PC-3 (cell line): ENCODE measurements at regions not wholly inside any gene's neighbourhood (a gene's known extent, or its start where the extent isn't known, plus 50 kb on each side); places are given as distances from the start of the nearest gene placed in this dataset.

ENCODE experiments used
- ATAC-seq: fragments of 200-7000 bp; cut with Tn5 transposase; 2 replicates; pipeline ENCODE4 v1.9.1; 2020; ENCODE audit warnings: mild to moderate bottlenecking, moderate library complexity
- BruUV-seq: library from RNA; stranded (reverse); fragments of 400-500 nt; replicated peaks from 2 replicates; lab custom pipeline; 2021; lab: Mats Ljungman, UMichigan
- CTCF ChIA-PET: fragments of 300-600 bp; sonication (Branson Sonifier 250); formaldehyde crosslinking; loops from one replicate; lab custom pipeline; 2022; ENCODE audit warnings: antibody characterized with exemption; lab: Charles Lee
- POLR2A ChIA-PET: fragments of 300-600 bp; sonication (Branson Sonifier 250); formaldehyde crosslinking; loops from one replicate; lab custom pipeline; 2022; ENCODE audit warnings: antibody characterized with exemption; ENCODE audit not compliant: unreplicated experiment; lab: Charles Lee
- DNase-seq: peaks from one replicate; pipeline ENCODE4 v3.0.0-alpha.2; 2015
- H2AFZ ChIP-seq: fragments of 300-600 bp; sonication (generic); 2 replicates; pipeline ENCODE4 v1.6.0; 2016; ENCODE audit warnings: antibody characterized with exemption, low read length
- H3F3A ChIP-seq: fragments of 300-600 bp; sonication (generic); one replicate; pipeline ENCODE4 v1.6.0; 2017; ENCODE audit warnings: antibody characterized with exemption, low read length, control low read depth, mild to moderate bottlenecking; ENCODE audit not compliant: unreplicated experiment
- H3K27ac ChIP-seq: fragments of 300-600 bp; sonication (generic); 2 replicates; pipeline ENCODE4 v1.5.1; 2016; ENCODE audit warnings: mild to moderate bottlenecking, low read length
- H3K27me3 ChIP-seq: fragments of 300-600 bp; sonication (generic); 2 replicates; pipeline ENCODE4 v1.6.1; 2016; ENCODE audit warnings: low read length, mixed read lengths
- H3K36me3 ChIP-seq: fragments of 300-600 bp; sonication (generic); 2 replicates; pipeline ENCODE4 v1.6.1; 2016; ENCODE audit warnings: low read depth, mixed run types, low read length, mixed read lengths
- H3K4me1 ChIP-seq: fragments of 300-600 bp; sonication (generic); 2 replicates; pipeline ENCODE4 v1.5.1; 2016; ENCODE audit warnings: low read length; ENCODE audit not compliant: insufficient read depth
- H3K4me2 ChIP-seq: fragments of 300-600 bp; sonication (generic); 2 replicates; pipeline ENCODE4 v1.6.0; 2016; ENCODE audit warnings: low read length
- H3K4me3 ChIP-seq: fragments of 300-600 bp; sonication (generic); 2 replicates; pipeline ENCODE4 v1.5.1; 2016; ENCODE audit warnings: mild to moderate bottlenecking, low read length, mixed read lengths
- H3K79me2 ChIP-seq: fragments of 300-600 bp; sonication (generic); 2 replicates; pipeline ENCODE4 v1.6.1; 2017; ENCODE audit warnings: low read length, mixed read lengths
- H3K9ac ChIP-seq: fragments of 300-600 bp; sonication (generic); 2 replicates; pipeline ENCODE4 v1.6.0; 2016; ENCODE audit warnings: mild to moderate bottlenecking, low read length
- H3K9me2 ChIP-seq: fragments of 300-600 bp; sonication (generic); replicated peaks from 2 replicates; pipeline ENCODE4 v1.6.1; 2016; ENCODE audit warnings: mixed run types, low read length, mixed read lengths
- H3K9me3 ChIP-seq: fragments of 300-600 bp; sonication (generic); 2 replicates; pipeline ENCODE4 v1.6.1; 2016; ENCODE audit warnings: low read length, mixed read lengths
- H4K20me1 ChIP-seq: fragments of 300-600 bp; sonication (generic); 2 replicates; pipeline ENCODE4 v1.6.1; 2016; ENCODE audit warnings: low read length, mixed read lengths
- CTCF ChIP-seq: fragments of 300-600 bp; sonication (generic); conservative IDR thresholded peaks from 2 replicates; pipeline ENCODE4 v1.5.1; 2017; ENCODE audit warnings: antibody characterized with exemption, low read depth, mild to moderate bottlenecking, low read length
- EZH2 ChIP-seq: fragments of 300-600 bp; sonication (generic); IDR thresholded peaks from one replicate; pipeline ENCODE4 v1.6.1; 2017; ENCODE audit warnings: antibody characterized with exemption, mild to moderate bottlenecking, low read length; ENCODE audit not compliant: unreplicated experiment
- EZH2phosphoT487 ChIP-seq: fragments of 300-600 bp; sonication (generic); IDR thresholded peaks from 2 replicates; pipeline ENCODE4 v1.6.1; 2018; ENCODE audit warnings: mild to moderate bottlenecking, antibody characterized with exemption, low read length, borderline replicate concordance
- intact Hi-C: fragments of 100-400 bp; cut with micrococcal nuclease; formaldehyde crosslinking; loops from 2 replicates; pipeline ENCODE4 v1.9.0; 2023

DNA sequence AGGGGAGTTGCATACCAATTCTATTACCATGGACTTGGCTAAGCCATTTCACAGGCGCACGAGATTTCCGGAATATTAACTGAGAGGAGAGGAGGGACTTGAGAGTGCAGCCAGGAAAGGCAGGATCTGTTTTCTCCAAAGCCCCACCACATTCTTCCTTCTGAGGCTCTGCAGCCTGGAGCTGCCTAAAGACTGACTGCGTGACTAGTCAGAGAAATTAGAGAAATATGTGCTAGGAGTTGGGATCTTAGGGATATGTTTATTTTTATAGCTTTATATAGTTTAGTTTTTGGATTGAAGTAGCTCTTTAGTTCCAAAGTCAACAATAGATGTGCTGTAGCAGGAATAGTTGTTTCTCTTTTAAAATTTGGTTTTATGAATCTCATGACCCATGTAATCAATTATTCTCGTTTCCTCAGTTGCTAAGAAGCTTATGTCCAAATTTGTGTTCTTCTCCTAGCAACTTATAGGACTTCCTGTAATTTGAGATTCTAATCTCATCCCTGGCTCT lies 300.1 kb upstream of the DDX53 start:
- peak; percentile 42; the same call in 1 of the 2 replicates for ATAC-seq
- CTCF ChIA-PET = no interaction called here
- DNase-seq = peak; percentile 2
- intact Hi-C loops = no loop called here
- no peaks in the 10 kb centered on the region for H4K20me1 ChIP-seq
- no TSS peak for BruUV-seq
- H3K36me3 ChIP-seq = no peaks in the 10 kb centered on the region
- no peak overlapping the region for H3K4me3 ChIP-seq
- H3K4me2 ChIP-seq = no peak overlapping the region
- TF ChIP-seq EZH2 = no peak
- no peak for TF ChIP-seq CTCF
- H3K9me3 ChIP-seq = no peaks in the 10 kb centered on the region
- no peaks in the 10 kb centered on the region for H3K27me3 ChIP-seq
- no peaks in the 10 kb centered on the region for H3K79me2 ChIP-seq
- H2AFZ ChIP-seq = no peak overlapping the region
- no peaks in the 10 kb centered on the region for H3K4me1 ChIP-seq
- POLR2A ChIA-PET = no interaction called here
- H3K9me2 ChIP-seq = no peaks in the 10 kb centered on the region
- H3K27ac ChIP-seq = no peak overlapping the region
- H3F3A ChIP-seq = no peaks in the 10 kb centered on the region
- no peak overlapping the region for H3K9ac ChIP-seq

DNA sequence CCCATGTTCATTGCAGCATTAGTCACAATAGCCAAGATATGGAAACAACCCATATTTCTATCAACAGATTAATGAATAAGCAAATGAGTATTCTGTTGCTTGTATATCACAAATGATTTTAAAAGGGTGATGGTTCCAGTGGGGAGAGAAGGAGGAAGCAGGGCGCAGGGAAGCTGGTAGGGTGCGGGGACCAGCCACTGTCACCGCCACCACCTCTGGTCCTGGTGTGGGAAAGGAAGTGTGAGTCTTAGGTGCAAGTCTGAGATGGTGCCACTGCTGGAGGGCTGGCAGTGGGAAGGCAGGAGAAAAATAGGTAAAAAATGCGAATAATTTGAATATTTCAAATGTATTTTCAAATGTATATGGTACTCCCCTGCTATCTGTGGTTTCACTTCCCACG lies 286.8 kb upstream of the DDX53 start:
- Histone ChIP-seq H2AFZ (no peak overlapping the region), H3F3A (no peaks in the 10 kb centered on the region), H3K27ac (no peak overlapping the region), H3K4me1 (no peaks in the 10 kb centered on the region), H3K79me2 (no peaks in the 10 kb centered on the region), H3K4me2 (no peak overlapping the region), H3K4me3 (no peak overlapping the region), H3K9me3 (no peaks in the 10 kb centered on the region), H3K9ac (no peak overlapping the region), H3K9me2 (no peaks in the 10 kb centered on the region), H4K20me1 (no peaks in the 10 kb centered on the region), H3K36me3 (no peaks in the 10 kb centered on the region), H3K27me3 (no peaks in the 10 kb centered on the region)
- intact Hi-C loops = no loop called here
- DNase-seq (no peak), ATAC-seq (no peak)
- POLR2A ChIA-PET = no interaction called here
- CTCF ChIA-PET = no interaction called here
- no peak for TF ChIP-seq CTCF
- TF ChIP-seq EZH2 = no peak
- no peak for TF ChIP-seq EZH2phosphoT487
- BruUV-seq = no TSS peak

GRCh38 chrX:22730542-22730941 lies 269.2 kb upstream of the DDX53 start:
- H3K9ac ChIP-seq = no peak overlapping the region
- DNase-seq (no peak), ATAC-seq (no peak)
- ChIA-PET POLR2A (no interaction called here), CTCF (no interaction called here)
- no peaks in the 10 kb centered on the region for H3K79me2 ChIP-seq
- TF ChIP-seq EZH2 (no peak), CTCF (no peak), EZH2phosphoT487 (no peak)
- no peaks in the 10 kb centered on the region for H3F3A ChIP-seq
- H3K9me3 ChIP-seq = no peaks in the 10 kb centered on the region
- H3K9me2 ChIP-seq = no peaks in the 10 kb centered on the region
- H3K36me3 ChIP-seq = no peaks in the 10 kb centered on the region
- H2AFZ ChIP-seq = no peak overlapping the region
- H3K27me3 ChIP-seq = no peaks in the 10 kb centered on the region
- H3K4me2 ChIP-seq = no peak overlapping the region
- intact Hi-C loops = no loop called here
- peaks cover 9% of the 10 kb centered on the region for H3K4me1 ChIP-seq
- no peak overlapping the region for H3K4me3 ChIP-seq
- no peak overlapping the region for H3K27ac ChIP-seq
- BruUV-seq = no TSS peak
- no peaks in the 10 kb centered on the region for H4K20me1 ChIP-seq
